ENCODE measurements at regions not wholly inside any gene's neighbourhood (a gene's known extent, or its start where the extent isn't known, plus 50 kb on each side); places are given as distances from the start of the nearest gene placed in this dataset.

DNA sequence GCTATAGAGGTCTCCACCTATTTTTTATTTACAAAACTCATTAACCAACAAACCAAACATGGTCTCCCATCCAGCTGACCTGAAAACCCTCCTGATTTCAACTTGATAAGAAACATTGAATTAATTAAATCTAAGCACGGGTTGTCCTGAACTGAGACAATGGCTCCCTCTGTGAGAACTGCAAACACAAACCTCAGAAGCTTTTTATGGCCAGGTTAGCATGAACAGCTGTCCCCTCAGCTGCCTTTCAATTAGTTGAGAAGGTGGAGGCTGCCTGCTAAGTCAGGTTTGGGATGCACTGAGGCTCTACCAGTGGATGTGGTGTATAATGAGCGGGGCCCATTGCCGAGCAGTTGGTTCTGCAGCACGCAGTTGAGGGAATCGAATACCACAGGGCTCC is 258.5 kb upstream of the DDX18 start:
- no peak for TF ChIP-seq CTCF (conservative IDR thresholded peaks at IDR 0.05; ENCODE audit: low read depth in 2 of 2)
- TF ChIP-seq EZH2phosphoT487 (IDR thresholded peaks at IDR 0.05; ENCODE audit: unreplicated experiment): no peak
- TF ChIP-seq CREB1 (CRISPR knock-in tag; IDR thresholded peaks at IDR 0.05; ENCODE audit: low read depth): no peak
- no peak for TF ChIP-seq POLR2AphosphoS5 (IDR thresholded peaks at IDR 0.05; ENCODE audit: low read depth)
- TF ChIP-seq ETS1 (IDR thresholded peaks at IDR 0.05): no peak
